NCI-H1105 (cell line): ENCODE measurements at regions not wholly inside any gene's neighbourhood (a gene's known extent, or its start where the extent isn't known, plus 50 kb on each side); places are given as distances from the start of the nearest gene placed in this dataset.
"Not testable (repeated sequence)": the region's sequence is repeated elsewhere in the genome, so short reads cannot be mapped to it uniquely, and the experiment has no call there.

ENCODE experiments used
- DNase-seq: peaks from one replicate; lab custom pipeline; 2025; lab: John Stamatoyannopoulos, UW

DNA sequence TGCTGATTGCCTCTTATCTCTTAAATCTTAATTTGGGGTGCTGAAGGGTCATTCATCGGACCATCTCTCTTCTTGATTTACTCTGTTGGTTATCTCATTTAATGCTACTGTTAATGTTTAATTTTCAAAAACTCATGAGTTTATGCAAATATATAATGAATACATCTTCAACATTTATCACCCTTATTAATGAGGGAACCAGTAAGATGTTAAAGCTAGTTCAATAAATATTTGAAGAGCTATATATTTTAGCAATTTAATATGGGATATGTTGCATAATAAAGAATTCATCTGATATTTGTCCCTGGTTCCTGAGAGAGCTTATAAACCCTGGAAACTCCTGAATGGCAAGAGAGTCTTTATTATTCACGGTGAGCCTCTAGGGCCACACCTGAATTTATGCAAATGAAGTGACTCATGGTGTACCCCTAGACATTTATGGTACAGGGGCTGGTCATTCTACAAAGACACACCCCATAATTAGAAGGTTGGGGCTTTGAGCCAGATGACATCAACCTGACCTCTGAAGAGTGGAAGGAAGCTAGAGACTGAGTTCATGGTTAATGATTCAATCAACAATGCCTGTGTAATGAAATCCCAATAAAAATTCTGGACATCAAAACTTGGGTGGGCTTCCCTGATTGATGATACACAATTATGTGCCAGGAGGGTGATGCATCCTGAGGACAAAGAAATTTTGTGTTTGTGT lies 339.5 kb upstream of the ZNF608 start:
- no peak for DNase-seq

DNA sequence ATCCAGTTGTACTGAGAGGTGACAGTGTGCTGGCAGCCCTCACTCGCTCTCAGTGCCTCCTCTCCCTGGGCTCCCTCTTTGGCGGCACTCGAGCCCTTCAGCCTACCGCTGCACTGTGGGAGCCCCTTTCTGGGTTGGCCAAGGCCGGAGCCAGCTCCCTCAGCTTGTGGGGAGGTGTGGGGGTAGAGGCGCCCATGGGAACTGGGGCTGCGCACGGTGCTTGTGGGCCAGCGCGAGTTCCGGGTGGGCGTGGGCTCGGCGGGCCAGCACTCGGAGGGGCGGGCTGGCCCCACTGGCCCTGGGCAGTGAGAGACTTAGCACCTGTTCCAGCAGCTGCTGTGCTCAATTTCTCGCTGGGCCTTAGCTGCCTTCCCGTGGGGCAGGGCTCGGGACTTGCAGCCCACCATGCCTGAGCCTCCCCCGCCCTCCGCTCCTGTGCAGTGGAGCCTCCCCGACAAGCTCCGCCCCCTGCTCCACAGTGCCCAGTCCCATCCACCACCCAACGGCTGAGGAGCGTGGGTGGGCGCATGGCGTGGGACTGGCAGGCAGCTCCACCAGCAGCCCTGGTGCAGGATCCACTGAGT lies 342.2 kb upstream of the ZNF608 start:
- DNase-seq, result no peak

DNA sequence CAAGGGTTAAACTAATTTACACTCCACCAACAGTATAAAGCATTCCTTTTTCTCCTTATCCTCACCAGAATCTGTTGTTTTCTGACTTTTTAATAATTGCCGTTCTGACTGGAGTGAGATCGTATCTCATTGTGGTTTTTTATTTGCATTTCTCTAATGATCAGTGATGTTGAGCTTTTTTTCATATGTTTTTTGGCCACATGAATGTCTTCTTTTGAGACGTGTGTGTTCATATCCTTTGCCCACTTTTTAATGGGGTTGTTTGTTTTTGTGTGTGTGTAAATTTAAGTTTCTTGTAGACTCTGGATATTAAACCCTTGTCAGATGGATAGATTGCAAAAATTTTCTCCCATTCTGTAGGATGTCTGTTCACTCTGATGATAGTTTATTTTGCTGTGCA lies 345.7 kb upstream of the ZNF608 start:
- not testable (repeated sequence) for DNase-seq

DNA sequence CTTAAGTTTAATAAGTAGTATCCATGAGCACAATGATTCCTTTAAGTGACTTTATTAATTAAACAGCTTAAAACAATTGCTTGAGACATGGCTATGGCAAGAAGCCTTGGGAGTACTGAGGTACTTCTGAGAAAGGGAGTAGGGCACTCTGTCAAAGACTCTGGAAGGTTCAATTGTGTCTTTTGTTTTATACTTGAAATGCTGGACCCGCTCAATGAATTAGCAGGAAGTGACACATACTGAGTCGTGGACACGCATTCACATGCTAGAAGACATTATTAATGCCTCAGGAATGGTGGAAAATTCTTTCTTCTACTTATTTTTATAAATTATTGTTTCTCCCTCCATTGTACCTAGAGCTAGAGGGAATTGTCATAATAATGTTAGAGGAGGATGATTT lies 347.3 kb upstream of the ZNF608 start:
- DNase-seq, result no peak

DNA sequence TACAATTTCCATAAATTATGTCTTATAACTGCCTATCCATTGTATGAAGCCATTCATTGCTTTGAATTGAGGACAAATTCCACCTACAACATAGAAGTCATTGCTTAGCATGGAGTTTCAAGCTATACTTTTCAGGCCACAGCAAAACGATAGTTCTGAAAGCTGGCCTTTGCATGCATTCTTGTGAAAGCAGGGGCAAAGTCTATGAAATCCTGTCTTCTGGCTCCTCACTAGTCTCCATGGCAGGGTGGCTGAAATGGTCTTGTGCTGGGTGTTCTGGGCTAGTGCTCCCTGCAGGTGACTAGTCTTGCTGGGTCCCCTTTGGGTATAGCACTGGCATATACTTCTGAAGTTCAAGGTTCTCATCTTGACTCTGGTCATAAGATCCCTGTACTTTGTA lies 353.9 kb upstream of the ZNF608 start:
- DNase-seq, result no peak

DNA sequence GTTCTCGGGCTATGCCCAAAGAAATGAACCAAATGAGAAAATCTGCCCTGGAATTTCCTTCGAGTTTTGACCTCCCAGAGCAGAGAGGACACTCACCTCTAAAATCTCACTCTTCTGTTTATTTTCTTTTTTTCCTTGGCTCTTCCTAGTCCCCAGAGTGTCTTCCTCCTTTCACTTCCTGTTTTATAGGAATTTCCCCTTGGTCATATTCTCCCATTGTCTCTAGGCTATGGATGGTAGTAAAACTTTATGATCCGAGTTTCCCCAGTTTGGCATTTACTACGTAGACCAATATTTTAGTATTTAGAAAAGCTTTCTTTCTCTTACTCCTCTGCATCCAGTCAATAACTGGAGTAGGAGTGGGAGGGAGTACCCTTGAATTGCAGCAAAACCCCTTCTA lies 354.5 kb upstream of the ZNF608 start:
- no peak for DNase-seq

DNA sequence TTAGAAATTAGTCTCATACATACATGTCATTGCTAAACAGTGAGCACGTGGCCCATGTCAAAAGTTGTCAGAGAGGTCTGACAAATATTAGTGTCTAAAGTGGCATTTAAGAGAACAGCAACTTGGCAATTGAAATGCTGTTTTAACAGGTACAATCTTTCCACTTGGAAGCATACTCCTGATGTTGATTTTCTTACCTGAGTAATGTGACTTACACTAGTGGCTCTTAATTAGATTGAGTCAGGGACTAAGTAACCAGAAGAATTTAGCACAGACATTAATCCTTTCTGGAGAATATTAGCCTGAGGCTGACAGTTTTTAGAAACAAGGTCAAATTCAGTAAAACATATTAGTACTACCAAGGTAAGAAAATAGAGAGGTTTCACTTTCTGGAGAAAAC lies 357.0 kb upstream of the ZNF608 start:
- DNase-seq, result no peak

DNA sequence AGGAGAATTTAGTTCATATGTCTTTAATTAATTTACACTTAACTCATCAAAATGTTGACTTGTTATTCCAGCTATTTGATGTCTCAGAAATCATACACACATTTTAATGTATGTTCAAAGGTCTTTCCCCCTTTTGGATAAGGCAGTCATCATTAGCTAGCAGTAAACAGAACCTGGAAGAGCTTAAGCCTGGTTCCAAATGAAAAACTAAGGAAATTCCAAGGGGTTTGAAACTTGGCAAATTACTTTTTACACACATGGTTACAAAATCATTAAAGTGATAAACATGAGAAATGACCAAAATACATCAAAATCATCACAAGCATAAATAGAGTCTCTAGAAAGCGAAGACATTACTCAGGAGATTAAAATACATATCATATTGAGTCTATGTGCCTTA lies 359.8 kb upstream of the ZNF608 start:
- DNase-seq, result no peak

DNA sequence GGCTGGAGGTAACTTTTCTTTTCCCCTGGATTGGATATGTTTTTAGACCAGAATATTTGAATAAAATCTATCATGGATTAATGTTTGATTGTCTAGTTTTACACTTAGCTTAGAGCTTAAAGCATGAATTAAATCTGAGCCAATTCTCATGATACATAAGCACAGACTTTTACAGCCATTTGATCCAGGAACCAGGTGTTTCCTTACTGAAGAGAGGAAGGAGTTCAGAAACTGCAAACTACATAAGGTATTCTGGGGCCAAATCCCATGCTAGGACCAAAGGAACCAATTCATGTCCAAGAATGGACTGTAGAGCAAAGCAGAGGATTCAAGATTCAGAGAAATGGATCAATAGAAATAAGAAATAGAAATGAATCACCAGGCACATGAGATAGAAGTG lies 360.4 kb upstream of the ZNF608 start:
- DNase-seq, result no peak

DNA sequence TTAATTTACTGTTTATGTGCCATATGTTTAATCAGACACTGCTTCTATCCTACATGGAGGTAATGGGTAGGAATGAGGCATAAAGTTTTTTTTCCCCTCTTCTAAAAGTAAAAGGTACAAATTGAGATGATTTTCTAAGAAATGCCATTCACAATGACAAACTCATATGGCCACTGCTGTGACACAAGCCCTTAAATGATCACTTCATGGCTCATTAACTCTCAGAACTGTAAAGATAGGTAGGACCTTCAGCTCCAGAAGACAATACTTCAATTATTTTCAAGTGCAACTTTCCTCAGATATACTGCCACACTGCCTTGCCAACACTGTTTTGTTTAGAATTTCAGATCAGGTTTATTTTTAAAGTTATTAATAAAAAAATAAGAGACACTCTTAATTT lies 362.9 kb upstream of the ZNF608 start:
- peak; percentile 2 for DNase-seq

DNA sequence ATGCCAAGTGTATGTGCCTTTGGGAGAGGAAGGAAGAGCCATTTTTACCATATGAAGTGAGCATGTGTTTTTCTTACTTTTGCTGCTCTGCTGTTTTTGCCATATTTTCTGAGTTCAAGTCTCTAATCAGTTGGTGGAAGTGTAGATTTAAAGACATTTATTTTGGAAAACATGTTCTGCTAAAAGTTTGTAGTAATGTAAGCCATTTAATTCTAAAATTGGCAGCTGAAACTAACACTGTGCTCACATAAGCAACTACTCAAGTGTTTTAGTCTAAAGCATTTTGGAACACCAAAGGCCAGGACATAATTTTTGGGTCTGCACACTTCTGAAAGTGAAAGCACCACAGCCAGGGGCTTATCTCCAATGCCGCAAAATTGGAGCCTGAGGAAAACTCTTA lies 363.4 kb upstream of the ZNF608 start:
- DNase-seq, result no peak

DNA sequence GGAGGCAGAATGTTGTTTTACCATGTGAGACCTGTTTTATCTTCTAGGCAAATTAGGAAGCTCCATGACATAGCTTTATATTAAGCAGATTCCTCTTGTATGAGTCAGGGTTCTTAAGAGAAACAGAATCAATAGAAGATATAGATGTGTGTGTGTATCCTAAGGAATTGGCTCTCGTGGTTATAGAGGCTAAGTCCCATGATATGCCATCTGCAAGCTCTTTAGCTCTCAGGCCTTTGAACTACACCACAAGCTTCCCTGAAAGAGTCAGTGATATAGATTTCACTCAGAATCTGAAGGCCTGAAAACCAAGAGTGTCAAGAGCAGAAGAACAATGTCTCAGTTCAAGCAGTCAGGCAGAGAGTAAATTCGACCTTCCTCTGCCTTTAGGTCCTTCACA lies 365.8 kb upstream of the ZNF608 start:
- DNase-seq, result no peak

DNA sequence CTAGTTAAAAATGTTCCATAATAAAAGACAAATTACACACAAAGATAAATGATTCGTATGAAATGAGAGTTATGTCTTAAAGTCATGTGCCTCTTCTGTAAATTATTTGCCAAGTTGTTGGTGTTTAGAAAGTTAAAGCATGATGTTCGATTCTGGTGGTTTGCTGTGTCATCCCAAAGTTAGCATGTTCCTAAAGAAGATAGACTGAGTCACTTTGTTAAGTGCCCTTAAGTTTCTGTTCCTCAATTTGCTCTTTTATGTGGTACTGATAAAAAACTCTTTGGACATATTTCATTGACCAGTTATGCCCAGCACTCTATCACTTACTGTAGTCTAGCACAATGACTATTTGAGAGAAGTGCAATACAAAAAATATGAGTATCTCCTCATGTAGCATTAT lies 366.9 kb upstream of the ZNF608 start:
- no peak for DNase-seq

DNA sequence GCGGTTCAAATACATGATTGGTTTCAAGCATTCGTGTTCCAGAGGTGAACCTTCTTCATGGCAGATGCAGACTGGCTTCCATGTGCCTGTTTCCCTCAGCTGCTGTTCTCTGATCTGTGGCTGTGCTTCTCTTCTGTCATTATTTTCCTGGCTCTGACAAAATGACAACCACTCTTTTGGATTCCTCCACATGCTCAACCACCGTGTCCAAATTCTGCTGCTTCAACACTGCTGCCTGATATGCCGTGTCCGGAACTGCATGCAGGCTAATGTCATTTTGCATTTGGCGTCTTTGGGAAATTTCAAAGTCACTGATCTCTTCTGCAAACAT lies 368.7 kb upstream of the ZNF608 start:
- DNase-seq, result no peak

DNA sequence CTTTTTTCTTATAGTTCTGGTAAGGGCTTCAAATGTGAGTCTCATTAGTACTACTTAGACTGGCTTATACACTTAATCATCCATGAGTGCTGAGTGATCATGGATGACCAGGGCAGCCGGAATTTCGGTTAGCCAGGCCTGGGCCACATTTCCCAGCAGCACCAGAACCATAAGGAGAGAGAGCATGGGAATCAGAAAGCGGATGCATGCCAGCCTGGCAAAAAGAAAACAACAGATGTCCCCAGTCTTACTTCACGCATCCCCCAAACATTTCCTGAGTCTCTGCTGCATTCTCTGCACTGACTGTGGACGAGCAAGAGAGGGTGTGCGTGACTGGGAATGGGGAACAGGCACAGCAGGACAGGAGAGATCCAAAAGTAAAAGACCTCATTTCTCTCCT lies 371.1 kb upstream of the ZNF608 start:
- no peak for DNase-seq

DNA sequence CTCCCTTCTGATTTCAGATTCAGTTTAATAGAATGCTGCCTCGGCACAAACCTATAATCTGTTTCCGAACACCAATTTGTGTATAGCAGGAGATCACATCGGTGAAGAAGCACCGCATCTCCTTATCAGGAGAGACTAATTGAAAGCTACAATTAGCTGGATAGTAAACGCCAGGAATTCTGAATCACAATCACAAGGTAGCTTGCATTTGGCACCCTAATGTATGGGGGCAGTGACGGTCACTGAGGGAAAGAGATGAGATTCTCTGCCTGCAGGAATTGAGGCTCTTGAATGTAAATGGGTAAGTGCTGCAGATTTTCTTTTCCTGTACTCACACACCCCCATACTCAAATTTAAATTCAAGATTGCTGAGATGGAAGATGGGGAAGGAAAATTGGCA lies 373.6 kb upstream of the ZNF608 start:
- no peak for DNase-seq

DNA sequence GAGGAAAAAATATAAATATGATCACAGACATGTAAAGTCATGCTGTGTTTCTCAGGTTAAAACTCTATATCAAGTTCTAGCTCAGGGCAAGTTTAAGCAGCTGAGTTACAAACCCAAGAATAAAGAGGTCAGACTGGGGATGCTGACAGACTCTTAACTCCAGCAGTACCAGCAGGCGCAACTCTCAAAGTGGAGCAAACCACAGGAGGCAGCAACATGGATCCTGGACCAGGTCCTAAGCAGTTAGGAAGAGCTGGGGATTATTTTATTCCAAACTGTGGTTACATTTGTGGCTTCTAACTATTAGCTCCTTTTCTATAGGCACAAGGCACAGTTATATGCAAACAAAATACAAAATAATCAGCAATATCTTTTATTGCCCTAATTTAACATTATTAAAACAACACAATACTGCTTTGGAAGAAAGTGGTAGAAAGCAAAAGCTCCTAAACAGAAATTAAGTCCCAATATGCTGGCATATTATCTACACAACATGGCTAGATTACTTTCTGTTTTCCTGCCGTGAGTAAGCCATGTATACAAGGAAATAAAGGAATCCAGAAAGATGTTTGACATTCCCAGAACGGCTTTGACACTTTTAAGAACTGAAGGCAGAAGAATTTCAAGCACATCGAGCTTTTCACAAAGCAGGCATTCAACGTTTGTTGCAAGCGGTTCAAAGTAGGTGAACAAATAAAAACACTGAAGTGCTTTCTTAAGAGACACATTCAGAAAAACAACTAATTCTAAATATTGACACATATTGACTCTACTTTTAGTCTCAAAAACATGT lies 378.8 kb upstream of the ZNF608 start:
- DNase-seq, result no peak

DNA sequence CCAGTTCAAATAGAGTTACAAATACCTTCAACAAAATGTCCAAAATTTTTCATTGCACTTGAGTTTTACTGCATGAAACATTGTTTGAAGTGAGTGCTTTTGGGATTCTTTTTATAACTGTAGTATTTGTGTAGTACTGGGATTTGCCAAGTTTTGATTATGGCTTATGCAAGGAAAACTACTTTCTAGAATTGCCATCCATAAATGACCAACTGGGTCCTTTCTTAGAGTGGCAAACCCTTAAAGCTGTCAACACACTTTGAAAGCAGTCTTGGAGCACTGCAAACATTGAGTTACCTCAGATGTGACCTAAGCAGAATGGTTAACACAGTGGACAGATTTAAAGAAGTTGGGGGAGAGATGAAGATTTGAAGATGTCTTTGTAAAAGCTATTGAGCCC lies 379.6 kb upstream of the ZNF608 start:
- DNase-seq, result no peak

DNA sequence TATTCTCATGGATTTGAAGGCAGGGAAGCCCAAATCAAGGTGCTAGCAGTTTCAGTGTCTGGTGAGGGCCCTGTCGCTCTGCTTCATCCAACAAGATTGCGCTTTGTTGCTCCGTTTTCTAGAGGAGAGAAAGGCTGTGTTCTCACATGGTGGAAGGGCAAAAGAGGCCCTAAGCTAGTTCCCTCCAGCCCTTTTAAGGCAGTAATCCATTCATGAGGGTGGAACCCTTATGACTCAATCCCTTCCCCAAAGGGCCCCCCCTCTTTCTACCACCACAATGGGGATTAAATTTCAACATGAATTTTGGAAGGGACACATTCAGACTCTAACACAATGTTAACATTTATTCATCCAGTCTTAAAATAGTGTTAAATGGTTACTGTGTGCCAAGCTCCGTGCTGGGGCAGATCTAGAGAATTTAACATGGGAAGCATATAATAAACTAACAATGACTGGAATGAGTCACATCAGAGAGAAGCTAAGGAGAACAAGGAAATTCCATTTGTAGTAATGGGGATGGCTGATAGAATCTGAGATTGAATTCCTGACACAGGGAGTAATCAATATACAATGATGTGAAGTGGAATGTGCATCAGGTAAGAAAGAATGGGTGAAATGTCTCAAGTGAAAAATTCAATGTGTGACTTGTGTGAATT lies 382.8 kb upstream of the ZNF608 start:
- no peak for DNase-seq

DNA sequence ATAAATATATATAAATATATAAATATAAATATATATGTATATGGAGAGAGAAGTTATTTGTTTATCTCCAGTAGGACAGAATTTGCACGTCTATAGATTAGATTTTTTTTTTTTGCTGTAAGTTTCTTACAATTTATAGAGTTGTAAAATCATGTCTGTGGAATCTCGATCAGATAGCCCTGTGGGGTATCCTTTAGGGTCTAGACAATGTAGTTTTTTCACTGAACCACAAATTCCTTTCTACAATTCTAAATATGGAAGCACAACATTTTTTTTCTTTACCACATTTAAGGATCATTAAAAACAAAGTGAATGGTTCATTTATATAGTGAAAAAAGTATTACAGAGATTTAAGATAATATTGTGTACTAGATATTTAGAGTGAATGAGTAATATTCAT lies 384.2 kb upstream of the ZNF608 start:
- no peak for DNase-seq

DNA sequence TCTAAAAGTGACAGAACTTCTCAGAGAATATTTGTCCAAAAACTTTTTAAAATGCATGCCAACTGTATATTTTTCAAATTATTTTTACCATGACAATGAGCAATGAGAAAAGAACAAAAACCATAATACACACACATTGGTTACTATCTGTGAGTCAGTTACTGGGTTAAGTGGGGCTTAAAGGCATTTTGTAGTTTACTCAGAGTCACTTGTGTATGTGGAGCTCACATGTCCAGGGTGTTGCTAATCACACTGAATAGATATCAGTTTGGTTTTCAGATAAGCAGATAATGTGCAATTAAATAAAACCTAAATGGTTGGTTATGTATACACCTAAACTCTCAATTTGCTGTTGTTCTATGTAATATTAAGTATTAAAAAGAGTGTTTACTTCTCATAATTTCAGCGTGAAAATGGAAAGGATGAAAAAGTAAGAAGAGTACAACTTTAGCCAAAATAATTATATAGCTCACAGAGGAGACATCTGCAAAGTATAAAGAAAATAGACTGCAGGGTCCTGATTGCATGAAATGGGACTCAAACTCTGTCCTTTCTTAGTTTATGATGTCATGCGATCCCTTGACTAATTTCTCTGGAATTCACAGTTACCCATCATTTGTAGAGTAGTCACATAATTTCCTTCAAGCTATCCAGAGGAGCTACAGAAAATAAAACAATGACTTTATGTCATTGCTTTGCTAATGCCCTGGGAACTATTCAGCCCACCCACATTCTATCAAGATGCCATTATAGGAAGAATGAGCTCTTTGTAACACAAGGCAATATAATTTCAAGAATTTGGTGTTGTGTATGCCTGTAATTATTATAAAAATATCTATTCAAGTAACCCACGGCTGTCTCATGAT lies 388.0 kb upstream of the ZNF608 start:
- no peak for DNase-seq

DNA sequence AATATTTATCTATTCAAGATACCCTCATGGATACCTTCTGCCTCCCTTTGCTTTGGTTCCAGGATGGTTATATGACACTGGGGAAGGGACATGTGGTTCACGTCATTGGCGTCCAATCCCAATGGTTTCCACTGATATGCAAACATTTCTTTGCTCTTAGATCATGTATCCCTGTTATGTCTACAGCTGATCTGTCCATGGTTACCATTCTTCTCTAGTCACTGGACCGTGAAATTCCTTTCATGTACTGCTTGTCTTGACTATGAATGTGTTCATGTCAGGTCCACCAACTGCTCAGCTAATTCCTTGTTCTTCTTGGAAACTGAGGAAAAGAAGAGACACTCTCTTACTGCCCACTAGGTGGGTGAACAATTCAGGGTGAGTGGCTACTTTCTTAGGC lies 391.1 kb upstream of the ZNF608 start:
- no peak for DNase-seq
